PC-3 (cell line): ENCODE measurements at regions not wholly inside any gene's neighbourhood (a gene's known extent, or its start where the extent isn't known, plus 50 kb on each side); places are given as distances from the start of the nearest gene placed in this dataset.

ENCODE experiments used
- ATAC-seq: fragments of 200-7000 bp; cut with Tn5 transposase; 2 replicates; pipeline ENCODE4 v1.9.1; 2020; ENCODE audit warnings: mild to moderate bottlenecking, moderate library complexity
- BruUV-seq: library from RNA; stranded (reverse); fragments of 400-500 nt; replicated peaks from 2 replicates; lab custom pipeline; 2021; lab: Mats Ljungman, UMichigan
- CTCF ChIA-PET: fragments of 300-600 bp; sonication (Branson Sonifier 250); formaldehyde crosslinking; loops from one replicate; lab custom pipeline; 2022; ENCODE audit warnings: antibody characterized with exemption; lab: Charles Lee
- POLR2A ChIA-PET: fragments of 300-600 bp; sonication (Branson Sonifier 250); formaldehyde crosslinking; loops from one replicate; lab custom pipeline; 2022; ENCODE audit warnings: antibody characterized with exemption; ENCODE audit not compliant: unreplicated experiment; lab: Charles Lee
- DNase-seq: peaks from one replicate; pipeline ENCODE4 v3.0.0-alpha.2; 2015
- H2AFZ ChIP-seq: fragments of 300-600 bp; sonication (generic); 2 replicates; pipeline ENCODE4 v1.6.0; 2016; ENCODE audit warnings: antibody characterized with exemption, low read length
- H3F3A ChIP-seq: fragments of 300-600 bp; sonication (generic); one replicate; pipeline ENCODE4 v1.6.0; 2017; ENCODE audit warnings: antibody characterized with exemption, low read length, control low read depth, mild to moderate bottlenecking; ENCODE audit not compliant: unreplicated experiment
- H3K27ac ChIP-seq: fragments of 300-600 bp; sonication (generic); 2 replicates; pipeline ENCODE4 v1.5.1; 2016; ENCODE audit warnings: mild to moderate bottlenecking, low read length
- H3K27me3 ChIP-seq: fragments of 300-600 bp; sonication (generic); 2 replicates; pipeline ENCODE4 v1.6.1; 2016; ENCODE audit warnings: low read length, mixed read lengths
- H3K36me3 ChIP-seq: fragments of 300-600 bp; sonication (generic); 2 replicates; pipeline ENCODE4 v1.6.1; 2016; ENCODE audit warnings: low read depth, mixed run types, low read length, mixed read lengths
- H3K4me1 ChIP-seq: fragments of 300-600 bp; sonication (generic); 2 replicates; pipeline ENCODE4 v1.5.1; 2016; ENCODE audit warnings: low read length; ENCODE audit not compliant: insufficient read depth
- H3K4me2 ChIP-seq: fragments of 300-600 bp; sonication (generic); 2 replicates; pipeline ENCODE4 v1.6.0; 2016; ENCODE audit warnings: low read length
- H3K4me3 ChIP-seq: fragments of 300-600 bp; sonication (generic); 2 replicates; pipeline ENCODE4 v1.5.1; 2016; ENCODE audit warnings: mild to moderate bottlenecking, low read length, mixed read lengths
- H3K79me2 ChIP-seq: fragments of 300-600 bp; sonication (generic); 2 replicates; pipeline ENCODE4 v1.6.1; 2017; ENCODE audit warnings: low read length, mixed read lengths
- H3K9ac ChIP-seq: fragments of 300-600 bp; sonication (generic); 2 replicates; pipeline ENCODE4 v1.6.0; 2016; ENCODE audit warnings: mild to moderate bottlenecking, low read length
- H3K9me2 ChIP-seq: fragments of 300-600 bp; sonication (generic); replicated peaks from 2 replicates; pipeline ENCODE4 v1.6.1; 2016; ENCODE audit warnings: mixed run types, low read length, mixed read lengths
- H3K9me3 ChIP-seq: fragments of 300-600 bp; sonication (generic); 2 replicates; pipeline ENCODE4 v1.6.1; 2016; ENCODE audit warnings: low read length, mixed read lengths
- H4K20me1 ChIP-seq: fragments of 300-600 bp; sonication (generic); 2 replicates; pipeline ENCODE4 v1.6.1; 2016; ENCODE audit warnings: low read length, mixed read lengths
- CTCF ChIP-seq: fragments of 300-600 bp; sonication (generic); conservative IDR thresholded peaks from 2 replicates; pipeline ENCODE4 v1.5.1; 2017; ENCODE audit warnings: antibody characterized with exemption, low read depth, mild to moderate bottlenecking, low read length
- EZH2 ChIP-seq: fragments of 300-600 bp; sonication (generic); IDR thresholded peaks from one replicate; pipeline ENCODE4 v1.6.1; 2017; ENCODE audit warnings: antibody characterized with exemption, mild to moderate bottlenecking, low read length; ENCODE audit not compliant: unreplicated experiment
- EZH2phosphoT487 ChIP-seq: fragments of 300-600 bp; sonication (generic); IDR thresholded peaks from 2 replicates; pipeline ENCODE4 v1.6.1; 2018; ENCODE audit warnings: mild to moderate bottlenecking, antibody characterized with exemption, low read length, borderline replicate concordance
- intact Hi-C: fragments of 100-400 bp; cut with micrococcal nuclease; formaldehyde crosslinking; loops from 2 replicates; pipeline ENCODE4 v1.9.0; 2023

GRCh38 chr7:125572414-125572813 lies 642.8 kb upstream of the POT1 start:
- Histone ChIP-seq H3K9me2 (no peaks in the 10 kb centered on the region), H3K4me3 (no peak overlapping the region), H4K20me1 (no peaks in the 10 kb centered on the region), H3K36me3 (no peaks in the 10 kb centered on the region), H2AFZ (no peak overlapping the region), H3K27me3 (no peaks in the 10 kb centered on the region), H3K9me3 (no peaks in the 10 kb centered on the region), H3K9ac (no peak overlapping the region), H3K79me2 (no peaks in the 10 kb centered on the region), H3K4me2 (no peak overlapping the region), H3K27ac (no peak overlapping the region), H3K4me1 (no peaks in the 10 kb centered on the region), H3F3A (no peaks in the 10 kb centered on the region)
- BruUV-seq = no TSS peak
- DNase-seq = no peak
- no peak for ATAC-seq
- POLR2A ChIA-PET = no interaction called here
- intact Hi-C loops = no loop called here
- TF ChIP-seq EZH2phosphoT487 (no peak), EZH2 (no peak), CTCF (no peak)
- CTCF ChIA-PET = no interaction called here

- intact Hi-C loops = loop anchor here (10.0 kb wide), 1 partner anchor 164 kb away; no protein-coding TSS in a partner anchor
- Histone ChIP-seq H3K9me2 (no peaks in the 10 kb centered on the region), H3K4me2 (no peak overlapping the region), H3K27ac (no peak overlapping the region), H3K36me3 (no peaks in the 10 kb centered on the region), H3K9me3 (no peaks in the 10 kb centered on the region), H3K4me1 (no peaks in the 10 kb centered on the region), H2AFZ (no peak overlapping the region), H3K9ac (no peak overlapping the region), H3F3A (no peaks in the 10 kb centered on the region), H4K20me1 (no peaks in the 10 kb centered on the region), H3K27me3 (no peaks in the 10 kb centered on the region), H3K79me2 (no peaks in the 10 kb centered on the region), H3K4me3 (no peak overlapping the region)
- DNase-seq (no peak), ATAC-seq (no peak)
- ChIA-PET POLR2A (no interaction called here), CTCF (no interaction called here)
- no peak for TF ChIP-seq EZH2
- BruUV-seq = no TSS peak
These were observed 639.2 kb upstream of the POT1 start for GRCh38 chr7:125568799-125569198.

GRCh38 chr7:125567686-125568085 lies 638.1 kb upstream of the POT1 start:
- Histone ChIP-seq H3F3A (no peaks in the 10 kb centered on the region), H3K4me2 (no peak overlapping the region), H3K36me3 (no peaks in the 10 kb centered on the region), H3K4me1 (no peaks in the 10 kb centered on the region), H2AFZ (no peak overlapping the region), H3K9me2 (no peaks in the 10 kb centered on the region), H3K9ac (no peak overlapping the region), H3K27ac (no peak overlapping the region), H3K4me3 (no peak overlapping the region), H3K27me3 (no peaks in the 10 kb centered on the region), H3K79me2 (no peaks in the 10 kb centered on the region), H4K20me1 (no peaks in the 10 kb centered on the region), H3K9me3 (no peaks in the 10 kb centered on the region)
- ATAC-seq (no peak), DNase-seq (no peak)
- no TSS peak for BruUV-seq
- CTCF ChIA-PET = no interaction called here
- intact Hi-C loops = loop anchor here (10.0 kb wide), 1 partner anchor 163 kb away; no protein-coding TSS in a partner anchor
- no peak for TF ChIP-seq EZH2
- TF ChIP-seq CTCF = no peak
- no peak for TF ChIP-seq EZH2phosphoT487
- POLR2A ChIA-PET = no interaction called here
